HEK293 (cell line): ENCODE measurements at regions not wholly inside any gene's neighbourhood (a gene's known extent, or its start where the extent isn't known, plus 50 kb on each side); places are given as distances from the start of the nearest gene placed in this dataset.

Source experiments
- CTCF ChIA-PET: fragments of 350-600 bp; formaldehyde crosslinking; extraction: SDS; loops from one replicate; lab custom pipeline; 2021; ENCODE audit warnings: antibody characterized with exemption; lab: Yijun Ruan, JAX
- POLR2A ChIA-PET: fragments of 300-600 bp; formaldehyde crosslinking; extraction: SDS; loops from one replicate; lab custom pipeline; 2020; ENCODE audit warnings: antibody characterized with exemption, inconsistent platforms; lab: Yijun Ruan, JAX
- H3K27ac ChIP-seq: fragments of 200-500 bp; sonication (Bioruptor generic); 2 replicates; pipeline ENCODE4 v1.5.1; 2014; ENCODE audit warnings: low read depth, low read length, control low read depth, inconsistent platforms; ENCODE audit errors: extremely low read depth
- H3K36me3 ChIP-seq, 2 experiments: fragments of 200-500 bp in 1 of 2; sonication (Bioruptor generic) in 1 of 2; 1 replicate in 1 of 2; 2 replicates in 1 of 2; pipeline ENCODE4 v1.5.1; 2014 to 2017; ENCODE audit warnings: inconsistent platforms in 2 of 2, low read length in 2 of 2; ENCODE audit not compliant: control insufficient read depth in 2 of 2, insufficient read depth in 1 of 2
- H3K4me1 ChIP-seq: fragments of 200-500 bp; sonication (Bioruptor generic); 2 replicates; pipeline ENCODE4 v1.5.1; 2014; ENCODE audit warnings: mild to moderate bottlenecking, low read length, inconsistent platforms; ENCODE audit not compliant: control insufficient read depth, insufficient read depth
- H3K4me3 ChIP-seq: 2 replicates; pipeline ENCODE4 v1.5.1; 2011; ENCODE audit warnings: low read depth, mild to moderate bottlenecking, control low read depth, low read length, moderate library complexity
- H3K9me3 ChIP-seq: fragments of 200-500 bp; sonication (Bioruptor generic); 2 replicates; pipeline ENCODE4 v1.5.1; 2014; ENCODE audit warnings: low read depth, low read length, inconsistent platforms; ENCODE audit not compliant: control insufficient read depth, insufficient read depth
- HOXD13 ChIP-seq: sonication (generic); formaldehyde crosslinking; IDR thresholded peaks from 2 replicates; pipeline ENCODE4 v1.8.0; 2022; ENCODE audit warnings: missing genetic modification reagents, borderline replicate concordance
- PBX3 ChIP-seq: sonication (generic); formaldehyde crosslinking; IDR thresholded peaks from 2 replicates; pipeline ENCODE4 v1.8.1; 2022; ENCODE audit warnings: mild to moderate bottlenecking, moderate library complexity, missing genetic modification reagents
- ZBTB6 ChIP-seq: fragments of 450-650 bp; formaldehyde crosslinking; IDR thresholded peaks from 2 replicates; pipeline ENCODE4 v1.5.1; 2017; ENCODE audit warnings: missing biosample characterization, missing genetic modification characterization
- ZNF121 ChIP-seq: fragments of 450-650 bp; formaldehyde crosslinking; IDR thresholded peaks from 2 replicates; pipeline ENCODE4 v1.5.1; 2016; ENCODE audit warnings: missing biosample characterization, missing genetic modification characterization
- ZNF146 ChIP-seq: fragments of 450-650 bp; formaldehyde crosslinking; IDR thresholded peaks from 2 replicates; pipeline ENCODE4 v1.5.1; 2016; ENCODE audit warnings: missing biosample characterization, missing genetic modification characterization
- ZNF23 ChIP-seq: fragments of 450-650 bp; formaldehyde crosslinking; IDR thresholded peaks from 2 replicates; pipeline ENCODE4 v1.5.1; 2016; ENCODE audit warnings: missing biosample characterization, missing genetic modification characterization, borderline replicate concordance
- ZNF280D ChIP-seq: fragments of 450-650 bp; formaldehyde crosslinking; IDR thresholded peaks from 2 replicates; pipeline ENCODE4 v1.5.1; 2016; ENCODE audit warnings: missing biosample characterization, missing genetic modification characterization
- ZNF302 ChIP-seq: fragments of 450-650 bp; formaldehyde crosslinking; IDR thresholded peaks from 2 replicates; pipeline ENCODE4 v1.5.1; 2016; ENCODE audit warnings: missing biosample characterization, missing genetic modification characterization, low read depth
- ZNF341 ChIP-seq: fragments of 450-650 bp; formaldehyde crosslinking; IDR thresholded peaks from 2 replicates; pipeline ENCODE4; 2016; ENCODE audit warnings: low read depth, missing biosample characterization, missing genetic modification characterization
- ZNF560 ChIP-seq: fragments of 450-650 bp; formaldehyde crosslinking; IDR thresholded peaks from 2 replicates; pipeline ENCODE4 v1.5.1; 2017; ENCODE audit warnings: missing biosample characterization, missing genetic modification characterization, borderline replicate concordance
- ZNF624 ChIP-seq: fragments of 450-650 bp; formaldehyde crosslinking; IDR thresholded peaks from 2 replicates; pipeline ENCODE4 v1.5.1; 2017; ENCODE audit warnings: missing biosample characterization, missing genetic modification characterization
- ZNF747 ChIP-seq: fragments of 450-650 bp; formaldehyde crosslinking; IDR thresholded peaks from 2 replicates; pipeline ENCODE4 v1.5.1; 2016; ENCODE audit warnings: missing biosample characterization, missing genetic modification characterization
- ZNF76 ChIP-seq: fragments of 450-650 bp; formaldehyde crosslinking; IDR thresholded peaks from 2 replicates; pipeline ENCODE4; 2016; ENCODE audit warnings: low read depth, missing biosample characterization, missing genetic modification characterization, borderline replicate concordance
- TF ChIP-seq, protein P1 (sequence below): fragments of 450-650 bp; formaldehyde crosslinking; IDR thresholded peaks from 2 replicates; pipeline ENCODE4 v1.5.1; 2016; ENCODE audit warnings: missing biosample characterization, missing genetic modification characterization

GRCh38 chr5:85717203-85717563, 900.6 kb upstream of the COX7C start:
- TF ChIP-seq ZNF747 (tag by site-specific recombination), result no peak
- no peak for TF ChIP-seq PBX3 (CRISPR knock-in tag)
- TF ChIP-seq ZNF121 (tag by site-specific recombination), result no peak
- no peak for TF ChIP-seq ZNF76 (tag by site-specific recombination)
- TF ChIP-seq ZNF302 (tag by site-specific recombination), result no peak
- no peak for TF ChIP-seq ZNF280D (tag by site-specific recombination)
- TF ChIP-seq ZNF341 (tag by site-specific recombination), result no peak
- POLR2A ChIA-PET, result no interaction called here
- H3K4me1 ChIP-seq, result no peaks in the 10 kb centered on the region
- CTCF ChIA-PET, result no interaction called here
- H3K9me3 ChIP-seq, result no peaks in the 10 kb centered on the region
- no peak overlapping the region for H3K27ac ChIP-seq
- no peaks in the 10 kb centered on the region for H3K36me3 ChIP-seq
- no peak overlapping the region for H3K4me3 ChIP-seq

DNA sequence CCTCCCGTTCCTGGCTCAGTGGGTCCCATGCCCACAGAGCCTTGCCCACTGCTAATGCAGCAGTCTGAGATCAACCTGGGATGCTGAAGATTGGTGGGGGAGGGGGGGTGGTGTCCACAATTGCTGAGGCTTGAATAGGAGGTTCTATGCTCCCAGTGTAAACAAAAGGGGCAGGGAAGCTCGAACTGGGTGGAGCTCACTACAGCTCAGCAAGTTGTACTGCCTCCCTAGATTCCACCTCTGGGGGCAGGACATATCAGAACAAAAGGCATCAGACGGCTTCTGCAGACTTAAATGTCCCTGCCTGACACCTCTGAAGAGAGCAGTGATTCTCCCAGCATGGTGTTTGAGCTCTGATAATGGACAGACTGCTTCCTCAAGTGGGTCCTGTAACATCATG, 885.6 kb upstream of the COX7C start:
- POLR2A ChIA-PET, result no interaction called here
- CTCF ChIA-PET, result no interaction called here

More for the DNA sequence above, 885.6 kb upstream of the COX7C start:
- no peaks in the 10 kb centered on the region for H3K9me3 ChIP-seq
- no peaks in the 10 kb centered on the region for H3K36me3 ChIP-seq
- no peak overlapping the region for H3K4me3 ChIP-seq
- no peaks in the 10 kb centered on the region for H3K4me1 ChIP-seq
- TF ChIP-seq, protein P1, sequence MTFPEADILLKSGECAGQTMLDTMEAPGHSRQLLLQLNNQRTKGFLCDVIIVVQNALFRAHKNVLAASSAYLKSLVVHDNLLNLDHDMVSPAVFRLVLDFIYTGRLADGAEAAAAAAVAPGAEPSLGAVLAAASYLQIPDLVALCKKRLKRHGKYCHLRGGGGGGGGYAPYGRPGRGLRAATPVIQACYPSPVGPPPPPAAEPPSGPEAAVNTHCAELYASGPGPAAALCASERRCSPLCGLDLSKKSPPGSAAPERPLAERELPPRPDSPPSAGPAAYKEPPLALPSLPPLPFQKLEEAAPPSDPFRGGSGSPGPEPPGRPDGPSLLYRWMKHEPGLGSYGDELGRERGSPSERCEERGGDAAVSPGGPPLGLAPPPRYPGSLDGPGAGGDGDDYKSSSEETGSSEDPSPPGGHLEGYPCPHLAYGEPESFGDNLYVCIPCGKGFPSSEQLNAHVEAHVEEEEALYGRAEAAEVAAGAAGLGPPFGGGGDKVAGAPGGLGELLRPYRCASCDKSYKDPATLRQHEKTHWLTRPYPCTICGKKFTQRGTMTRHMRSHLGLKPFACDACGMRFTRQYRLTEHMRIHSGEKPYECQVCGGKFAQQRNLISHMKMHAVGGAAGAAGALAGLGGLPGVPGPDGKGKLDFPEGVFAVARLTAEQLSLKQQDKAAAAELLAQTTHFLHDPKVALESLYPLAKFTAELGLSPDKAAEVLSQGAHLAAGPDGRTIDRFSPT (tag by site-specific recombination), result no peak
- TF ChIP-seq ZNF624 (tag by site-specific recombination) (no peak), ZNF146 (tag by site-specific recombination) (no peak), HOXD13 (no peak), ZNF560 (tag by site-specific recombination) (no peak), ZBTB6 (tag by site-specific recombination) (no peak), ZNF23 (tag by site-specific recombination) (no peak), PBX3 (CRISPR knock-in tag) (no peak)
- H3K27ac ChIP-seq, result no peak overlapping the region
